Parathyroid adenoma (tissue), 2 donors: ENCODE measurements at regions not wholly inside any gene's neighbourhood (a gene's known extent, or its start where the extent isn't known, plus 50 kb on each side); places are given as distances from the start of the nearest gene placed in this dataset.
"Not testable (repeated sequence)": the region's sequence is repeated elsewhere in the genome, so short reads cannot be mapped to it uniquely, and the experiment has no call there.

Experiments
- H2AFZ ChIP-seq: fragments of 300-600 bp; sonication (generic); one replicate; pipeline ENCODE4 v1.7.0; 2017; ENCODE audit warnings: antibody characterized with exemption, mild to moderate bottlenecking
- H3K27ac ChIP-seq: fragments of 300-600 bp; sonication (generic); one replicate; pipeline ENCODE4 v1.7.0; 2017
- H3K27me3 ChIP-seq: fragments of 300-600 bp; sonication (generic); one replicate; pipeline ENCODE4 v1.7.0; 2017; ENCODE audit warnings: low read length; ENCODE audit not compliant: control insufficient read depth, insufficient read depth
- H3K36me3 ChIP-seq: fragments of 300-600 bp; sonication (generic); one replicate; pipeline ENCODE4 v1.7.0; 2017; ENCODE audit warnings: low read length; ENCODE audit not compliant: control insufficient read depth, insufficient read depth
- H3K4me1 ChIP-seq: fragments of 300-600 bp; sonication (generic); one replicate; pipeline ENCODE4 v1.7.0; 2017; ENCODE audit warnings: control low read depth
- H3K4me2 ChIP-seq: fragments of 300-600 bp; sonication (generic); one replicate; pipeline ENCODE4 v1.7.0; 2017; ENCODE audit warnings: low read length
- H3K4me3 ChIP-seq: fragments of 300-600 bp; sonication (generic); one replicate; pipeline ENCODE4 v1.7.0; 2017; ENCODE audit warnings: low read depth, low read length
- H3K79me2 ChIP-seq: fragments of 300-600 bp; sonication (generic); one replicate; pipeline ENCODE4 v1.7.0; 2017; ENCODE audit warnings: control low read depth
- H3K9ac ChIP-seq: fragments of 300-600 bp; sonication (generic); one replicate; pipeline ENCODE4 v1.7.0; 2017; ENCODE audit warnings: mild to moderate bottlenecking
- H3K9me3 ChIP-seq: fragments of 300-600 bp; sonication (generic); one replicate; pipeline ENCODE4 v1.7.0; 2017; ENCODE audit warnings: low read length; ENCODE audit not compliant: control insufficient read depth
- TF ChIP-seq, protein P1 (sequence below): fragments of 300-600 bp; sonication (generic); IDR thresholded peaks from one replicate; pipeline ENCODE4 v1.7.0; 2017; ENCODE audit warnings: antibody characterized with exemption, mild to moderate bottlenecking
- donor health status: primary hyperparathyroidism.

DNA sequence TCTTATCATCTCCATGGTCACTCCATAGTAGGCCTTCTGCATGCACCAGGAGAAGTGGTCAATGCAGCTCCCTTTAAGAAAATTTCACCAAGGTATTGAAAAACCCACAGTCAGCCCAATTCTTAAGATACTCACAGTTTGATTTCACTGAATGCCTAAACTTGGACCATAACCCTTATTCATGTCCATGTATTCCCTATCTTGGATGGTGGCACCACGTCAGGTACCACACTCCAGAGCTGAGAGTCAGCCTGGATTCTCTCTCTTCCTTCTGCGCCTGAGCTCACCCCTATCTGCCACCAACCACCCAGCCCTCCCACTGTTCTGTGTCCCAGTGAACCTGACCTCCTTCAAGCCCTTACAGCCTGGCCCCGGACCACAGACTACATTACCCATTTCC, 183.2 kb upstream of the NR2F2 start:
- H3K4me2 ChIP-seq = no peak overlapping the region
- TF ChIP-seq, protein P1, sequence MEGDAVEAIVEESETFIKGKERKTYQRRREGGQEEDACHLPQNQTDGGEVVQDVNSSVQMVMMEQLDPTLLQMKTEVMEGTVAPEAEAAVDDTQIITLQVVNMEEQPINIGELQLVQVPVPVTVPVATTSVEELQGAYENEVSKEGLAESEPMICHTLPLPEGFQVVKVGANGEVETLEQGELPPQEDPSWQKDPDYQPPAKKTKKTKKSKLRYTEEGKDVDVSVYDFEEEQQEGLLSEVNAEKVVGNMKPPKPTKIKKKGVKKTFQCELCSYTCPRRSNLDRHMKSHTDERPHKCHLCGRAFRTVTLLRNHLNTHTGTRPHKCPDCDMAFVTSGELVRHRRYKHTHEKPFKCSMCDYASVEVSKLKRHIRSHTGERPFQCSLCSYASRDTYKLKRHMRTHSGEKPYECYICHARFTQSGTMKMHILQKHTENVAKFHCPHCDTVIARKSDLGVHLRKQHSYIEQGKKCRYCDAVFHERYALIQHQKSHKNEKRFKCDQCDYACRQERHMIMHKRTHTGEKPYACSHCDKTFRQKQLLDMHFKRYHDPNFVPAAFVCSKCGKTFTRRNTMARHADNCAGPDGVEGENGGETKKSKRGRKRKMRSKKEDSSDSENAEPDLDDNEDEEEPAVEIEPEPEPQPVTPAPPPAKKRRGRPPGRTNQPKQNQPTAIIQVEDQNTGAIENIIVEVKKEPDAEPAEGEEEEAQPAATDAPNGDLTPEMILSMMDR = no peak
- H3K4me1 ChIP-seq = no peaks in the 10 kb centered on the region
- no peak overlapping the region for H2AFZ ChIP-seq
- no peaks in the 10 kb centered on the region for H3K9me3 ChIP-seq
- no peak overlapping the region for H3K4me3 ChIP-seq
- no peaks in the 10 kb centered on the region for H3K36me3 ChIP-seq
- no peaks in the 10 kb centered on the region for H3K27me3 ChIP-seq
- no peaks in the 10 kb centered on the region for H3K79me2 ChIP-seq
- H3K9ac ChIP-seq = no peak overlapping the region
- no peak overlapping the region for H3K27ac ChIP-seq

DNA sequence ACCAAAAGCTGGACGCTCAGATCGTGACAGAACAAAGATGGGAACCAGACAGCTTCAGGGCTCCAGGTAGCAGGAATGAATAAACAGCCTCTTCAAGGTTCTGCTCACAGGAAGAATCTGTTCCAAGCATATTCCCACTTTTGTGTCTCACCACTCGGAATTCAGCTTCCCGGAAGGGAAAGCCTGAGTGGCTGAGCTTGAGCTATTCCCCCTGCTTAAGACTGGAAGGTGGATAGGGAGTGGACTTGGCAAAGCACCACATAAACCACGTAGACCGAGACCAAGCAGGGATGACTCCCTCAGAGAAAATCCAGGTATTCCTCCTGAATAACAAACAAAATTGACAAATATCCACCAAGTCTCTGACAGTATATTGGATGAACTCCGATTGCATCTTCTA, 180.2 kb upstream of the NR2F2 start:
- Histone ChIP-seq H3K27me3 (no peaks in the 10 kb centered on the region), H3K4me3 (no peak overlapping the region), H3K9ac (no peak overlapping the region)

DNA sequence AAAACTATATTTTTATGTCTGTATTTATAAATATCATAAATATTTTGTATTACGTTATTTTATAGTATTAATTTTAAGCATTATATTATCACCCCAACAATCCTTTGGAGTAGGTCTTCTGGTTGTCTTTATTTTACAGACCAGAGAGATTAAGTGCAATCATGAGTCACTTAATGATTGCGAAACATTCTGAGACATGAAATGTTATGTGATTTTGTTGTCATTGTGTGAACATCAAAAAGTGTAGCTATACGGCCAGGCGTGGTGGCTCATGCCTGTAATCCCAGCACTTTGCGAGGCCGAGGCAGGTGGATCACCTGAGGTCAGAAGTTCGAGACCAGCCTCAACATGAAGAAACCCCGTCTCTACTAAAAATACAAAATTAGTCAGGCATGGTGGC, 178.8 kb upstream of the NR2F2 start:
- not testable (repeated sequence) for H3K4me2 ChIP-seq, H2AFZ ChIP-seq, H3K9me3 ChIP-seq, H3K27me3 ChIP-seq, H3K4me1 ChIP-seq, H3K79me2 ChIP-seq, H3K4me3 ChIP-seq, H3K36me3 ChIP-seq, H3K27ac ChIP-seq, H3K9ac ChIP-seq

More for the DNA sequence above, 180.2 kb upstream of the NR2F2 start:
- no peaks in the 10 kb centered on the region for H3K9me3 ChIP-seq
- TF ChIP-seq, protein P1 = no peak
- H2AFZ ChIP-seq = no peak overlapping the region
- H3K4me2 ChIP-seq = no peak overlapping the region
- H3K27ac ChIP-seq = no peak overlapping the region
- H3K36me3 ChIP-seq = no peaks in the 10 kb centered on the region
- no peaks in the 10 kb centered on the region for H3K79me2 ChIP-seq
- H3K4me1 ChIP-seq = no peaks in the 10 kb centered on the region

DNA sequence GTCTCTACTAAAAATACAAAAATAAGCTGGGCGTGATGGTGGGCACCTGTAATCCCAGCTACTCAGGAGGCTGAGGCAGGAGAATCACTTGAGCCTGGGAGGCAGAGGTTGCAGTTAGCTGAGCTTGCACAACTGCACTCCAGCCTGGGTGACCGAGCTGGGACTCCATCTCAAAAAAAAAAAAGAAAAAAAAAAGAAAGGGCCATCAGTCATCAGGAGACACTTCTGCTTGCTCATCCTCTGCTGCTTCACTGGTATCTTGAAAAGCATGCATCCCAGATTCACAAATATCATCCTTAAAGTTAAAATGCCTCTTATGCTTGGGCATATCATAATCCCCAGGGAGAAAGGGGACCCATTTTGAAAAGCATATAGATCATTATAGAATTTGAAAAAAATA, 176.6 kb upstream of the NR2F2 start:
- H3K4me2 ChIP-seq = no peak overlapping the region
- H3K9me3 ChIP-seq = no peaks in the 10 kb centered on the region
- no peaks in the 10 kb centered on the region for H3K79me2 ChIP-seq
- no peaks in the 10 kb centered on the region for H3K36me3 ChIP-seq
- H3K27ac ChIP-seq = no peak overlapping the region
- no peaks in the 10 kb centered on the region for H3K27me3 ChIP-seq
- H3K4me3 ChIP-seq = no peak overlapping the region
- H3K9ac ChIP-seq = no peak overlapping the region
- TF ChIP-seq, protein P1 = no peak
- no peak overlapping the region for H2AFZ ChIP-seq
- no peaks in the 10 kb centered on the region for H3K4me1 ChIP-seq

DNA sequence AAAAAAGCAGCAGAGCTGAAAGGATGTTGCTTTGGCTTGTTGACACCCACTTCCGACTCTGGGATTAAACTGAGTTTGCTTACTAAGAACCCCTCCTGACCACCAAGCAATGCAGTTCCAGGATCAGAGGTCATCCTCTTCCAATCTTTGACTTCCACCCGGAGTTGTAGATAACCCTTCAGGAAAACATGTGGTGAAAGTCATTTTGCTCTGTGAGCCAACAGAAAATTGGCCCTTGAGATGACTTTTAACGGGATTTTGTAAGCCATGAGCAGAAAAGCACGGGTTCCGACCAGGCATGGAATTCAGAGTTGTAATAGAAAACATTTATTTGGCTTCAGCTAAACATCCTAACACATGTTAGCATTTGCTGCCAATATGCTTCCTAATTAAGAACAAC, 171.6 kb upstream of the NR2F2 start:
- TF ChIP-seq, protein P1 = no peak
- Histone ChIP-seq H3K4me1 (no peaks in the 10 kb centered on the region), H3K79me2 (no peaks in the 10 kb centered on the region), H3K4me2 (no peak overlapping the region), H3K36me3 (no peaks in the 10 kb centered on the region), H3K27me3 (no peaks in the 10 kb centered on the region), H3K27ac (no peak overlapping the region), H2AFZ (no peak overlapping the region), H3K4me3 (no peak overlapping the region), H3K9ac (no peak overlapping the region), H3K9me3 (no peaks in the 10 kb centered on the region)
